HEK293T (cell line): ENCODE measurements at regions not wholly inside any gene's neighbourhood (a gene's known extent, or its start where the extent isn't known, plus 50 kb on each side); places are given as distances from the start of the nearest gene placed in this dataset.

Experiments used
- BHLHE40 ChIP-seq: fragments of 450-650 bp; IDR thresholded peaks from 2 replicates; pipeline ENCODE4 v1.6.1; 2016; ENCODE audit warnings: mild to moderate bottlenecking, moderate library complexity, borderline replicate concordance
- FOXK2 ChIP-seq: fragments of 450-650 bp; IDR thresholded peaks from 2 replicates; pipeline ENCODE4 v1.6.1; 2016; ENCODE audit warnings: mild to moderate bottlenecking

DNA sequence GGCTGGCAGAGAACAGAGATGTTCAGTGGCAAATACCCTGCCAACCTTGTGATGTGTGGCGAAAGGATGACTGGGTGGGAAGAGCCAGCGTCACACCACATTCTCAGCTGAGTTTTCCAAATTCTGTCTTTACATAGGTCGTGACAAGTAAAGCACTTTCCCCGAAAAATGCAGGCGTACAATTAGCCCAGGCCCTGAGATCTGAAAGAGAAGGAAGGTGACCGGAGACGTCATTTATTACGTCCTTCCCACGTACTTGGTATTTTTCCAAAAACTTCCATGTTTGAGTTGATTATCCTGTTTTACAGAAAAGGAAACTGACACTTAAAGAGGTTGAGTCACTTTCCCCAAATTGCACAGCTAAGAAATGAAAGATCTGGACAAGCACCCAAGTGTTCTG, 413.3 kb downstream of the PRDM2 start:
- TF ChIP-seq FOXK2 (no peak), BHLHE40 (no peak)
